ENCODE measurements at regions not wholly inside any gene's neighbourhood (a gene's known extent, or its start where the extent isn't known, plus 50 kb on each side); places are given as distances from the start of the nearest gene placed in this dataset.

- TF ChIP-seq, protein P1, sequence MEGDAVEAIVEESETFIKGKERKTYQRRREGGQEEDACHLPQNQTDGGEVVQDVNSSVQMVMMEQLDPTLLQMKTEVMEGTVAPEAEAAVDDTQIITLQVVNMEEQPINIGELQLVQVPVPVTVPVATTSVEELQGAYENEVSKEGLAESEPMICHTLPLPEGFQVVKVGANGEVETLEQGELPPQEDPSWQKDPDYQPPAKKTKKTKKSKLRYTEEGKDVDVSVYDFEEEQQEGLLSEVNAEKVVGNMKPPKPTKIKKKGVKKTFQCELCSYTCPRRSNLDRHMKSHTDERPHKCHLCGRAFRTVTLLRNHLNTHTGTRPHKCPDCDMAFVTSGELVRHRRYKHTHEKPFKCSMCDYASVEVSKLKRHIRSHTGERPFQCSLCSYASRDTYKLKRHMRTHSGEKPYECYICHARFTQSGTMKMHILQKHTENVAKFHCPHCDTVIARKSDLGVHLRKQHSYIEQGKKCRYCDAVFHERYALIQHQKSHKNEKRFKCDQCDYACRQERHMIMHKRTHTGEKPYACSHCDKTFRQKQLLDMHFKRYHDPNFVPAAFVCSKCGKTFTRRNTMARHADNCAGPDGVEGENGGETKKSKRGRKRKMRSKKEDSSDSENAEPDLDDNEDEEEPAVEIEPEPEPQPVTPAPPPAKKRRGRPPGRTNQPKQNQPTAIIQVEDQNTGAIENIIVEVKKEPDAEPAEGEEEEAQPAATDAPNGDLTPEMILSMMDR (IDR thresholded peaks at IDR 0.05): no peak
- TF ChIP-seq EP300 (IDR thresholded peaks at IDR 0.05): no peak
Measured at GRCh38 chr3:5343459-5343858, 156.0 kb downstream of the EDEM1 start.
